HG02588 (cell line): ENCODE measurements at regions not wholly inside any gene's neighbourhood (a gene's known extent, or its start where the extent isn't known, plus 50 kb on each side); places are given as distances from the start of the nearest gene placed in this dataset.

Source experiments
- ATAC-seq: cut with Tn5 transposase; IDR thresholded peaks from one replicate; pipeline ENCODE4 v1.9.1; 2021; ENCODE audit warnings: mild to moderate bottlenecking, moderate library complexity; ENCODE audit not compliant: unreplicated experiment

DNA sequence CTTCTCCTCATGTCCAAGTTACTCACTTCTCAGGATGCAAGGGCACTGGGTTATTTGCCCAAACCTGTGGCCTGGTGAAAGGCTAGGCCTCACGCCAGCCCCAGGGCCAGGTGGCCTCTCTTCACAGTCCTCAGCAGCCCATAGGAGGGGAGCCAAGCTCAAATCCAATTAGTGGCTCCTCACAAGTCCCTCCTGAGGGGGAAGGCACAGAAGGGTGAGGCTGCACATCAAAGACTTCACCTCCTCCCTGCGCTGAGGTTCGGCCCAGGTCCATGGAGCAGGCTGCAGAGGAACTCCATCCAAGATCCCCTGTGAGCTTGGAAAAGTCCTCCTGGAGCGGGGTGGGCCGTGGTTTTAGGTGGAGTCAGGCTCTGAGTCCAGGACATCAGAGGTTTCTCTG lies 320.0 kb downstream of the FOXL1 start:
- no peak for ATAC-seq

DNA sequence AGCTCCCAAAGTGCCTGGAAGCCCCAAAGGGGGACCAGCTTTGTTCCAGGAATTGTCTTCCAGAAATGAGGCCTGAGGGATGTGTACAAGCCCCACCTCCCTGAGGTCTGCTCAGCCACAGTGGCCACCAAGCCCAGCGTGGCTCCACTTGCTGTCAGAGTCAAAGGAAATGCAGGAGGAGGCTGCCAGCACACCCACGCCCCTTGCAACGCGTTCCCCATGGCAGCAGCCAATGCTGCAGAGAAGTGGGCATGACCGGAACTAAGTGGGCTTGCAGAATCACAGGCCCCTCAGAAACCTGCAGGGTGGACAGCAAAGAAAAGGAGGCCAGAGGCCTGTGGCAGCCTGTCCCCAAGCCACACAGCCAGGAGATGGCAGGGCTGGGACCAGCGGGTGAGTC lies 320.8 kb downstream of the FOXL1 start:
- ATAC-seq: no peak

DNA sequence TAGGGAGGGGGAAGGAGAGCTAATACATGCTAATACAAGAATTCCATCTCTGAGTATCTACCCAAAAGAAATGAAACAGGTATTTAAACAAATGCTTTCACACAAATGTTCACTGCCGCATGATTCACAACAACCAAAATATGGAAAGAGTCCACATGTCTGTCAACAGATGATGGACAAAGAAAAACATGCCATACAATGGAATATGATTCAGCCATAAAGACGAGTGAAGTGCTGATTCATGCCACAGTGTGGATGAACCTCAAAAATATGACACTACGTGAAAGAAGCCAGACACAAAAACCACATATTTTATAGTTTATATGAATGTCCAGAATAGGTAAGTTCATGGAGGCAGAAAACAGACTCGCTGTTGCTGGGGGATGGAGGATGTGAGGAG lies 321.4 kb downstream of the FOXL1 start:
- no peak for ATAC-seq

DNA sequence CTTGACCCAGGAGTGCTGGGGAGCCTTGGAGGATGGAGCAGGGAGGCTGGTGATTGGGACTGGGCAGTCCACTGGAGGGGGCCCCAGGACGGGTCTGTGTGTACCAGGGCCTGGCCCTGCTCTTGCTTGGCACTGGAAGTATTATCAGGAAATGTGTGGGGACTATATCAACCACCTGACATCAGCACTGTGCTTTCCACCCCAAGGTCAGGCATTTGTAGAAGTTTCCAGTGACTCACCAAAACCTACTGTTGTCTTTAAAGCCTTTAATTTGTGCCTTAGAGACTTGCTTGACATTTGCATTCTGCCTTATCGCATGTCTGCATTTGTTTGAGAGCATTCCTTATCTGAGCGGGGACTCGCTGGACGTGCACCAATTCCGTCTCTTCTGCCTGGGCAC lies 323.1 kb downstream of the FOXL1 start:
- ATAC-seq: no peak

DNA sequence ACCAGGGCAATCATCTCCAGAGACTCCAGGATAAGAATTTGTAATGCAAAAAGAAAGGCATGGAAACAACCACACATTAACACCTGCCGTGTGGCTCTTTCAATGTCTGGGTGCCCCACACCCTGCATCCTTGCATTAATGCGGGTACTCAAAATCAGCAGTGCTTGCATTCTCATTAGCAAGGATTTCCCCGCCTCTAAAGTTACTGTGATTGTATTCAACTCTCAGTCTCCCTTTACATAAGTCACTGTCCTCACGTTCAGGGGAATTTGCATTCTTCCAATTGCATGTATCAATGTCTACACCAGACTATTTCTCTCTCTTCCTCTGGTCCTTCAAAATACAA lies 324.3 kb downstream of the FOXL1 start:
- ATAC-seq: no peak

DNA sequence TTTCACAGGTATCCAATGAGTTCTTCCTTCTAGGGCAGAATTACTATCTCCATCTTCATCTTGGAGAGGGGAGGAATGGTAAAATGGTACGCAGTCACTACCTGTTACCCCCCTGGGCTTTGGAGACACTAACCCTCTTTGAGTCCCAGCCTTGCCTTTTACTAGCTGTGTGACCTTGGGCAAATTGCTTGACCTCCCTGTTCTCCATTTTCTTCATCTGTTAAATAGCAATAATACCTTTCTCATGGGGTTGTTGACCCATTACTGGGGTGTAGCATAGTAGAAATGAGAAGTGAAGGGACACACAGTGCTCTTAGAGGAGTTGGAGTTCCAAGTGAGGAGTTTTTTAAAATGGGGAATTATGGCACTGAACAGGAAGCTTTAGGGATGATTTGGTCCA lies 324.7 kb downstream of the FOXL1 start:
- ATAC-seq: no peak

DNA sequence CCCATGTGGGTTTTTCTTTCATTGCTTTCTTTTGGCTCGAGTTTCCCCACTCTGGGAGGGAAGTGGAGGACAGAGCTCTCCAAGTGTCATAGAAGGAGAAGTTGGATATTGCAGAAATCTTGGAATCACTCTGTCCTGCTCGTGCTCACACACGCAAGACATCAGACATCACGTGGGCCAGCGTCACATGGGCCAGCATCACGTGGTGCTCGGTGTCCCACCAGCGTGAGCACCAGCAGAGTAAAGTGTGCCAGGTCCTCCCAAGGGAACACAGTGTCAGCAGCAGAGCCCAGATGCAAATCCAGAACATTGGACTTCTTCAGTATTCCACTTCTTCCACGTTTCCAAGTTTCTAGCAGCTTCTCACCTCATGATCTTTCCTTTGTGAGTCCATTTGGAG lies 327.0 kb downstream of the FOXL1 start:
- no peak for ATAC-seq

DNA sequence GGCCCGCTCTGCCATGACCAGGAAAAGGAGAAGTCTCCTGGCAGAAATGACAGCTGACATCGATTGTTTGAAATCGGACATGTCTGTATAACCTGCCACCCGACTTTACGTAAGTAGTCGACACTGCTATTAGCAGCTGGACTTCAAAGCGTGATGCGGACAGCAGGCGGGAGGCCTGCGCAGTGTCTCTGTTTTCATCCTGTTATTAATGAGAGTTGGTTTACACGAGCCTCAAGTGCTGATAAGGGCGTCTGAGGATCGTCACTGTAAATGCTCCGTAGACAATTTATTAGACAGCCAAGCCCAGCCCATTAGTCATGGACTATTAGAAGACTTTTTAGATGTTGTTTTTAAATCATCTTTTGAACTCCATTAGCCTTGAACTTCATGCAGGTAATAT lies 328.3 kb downstream of the FOXL1 start:
- ATAC-seq: no peak

DNA sequence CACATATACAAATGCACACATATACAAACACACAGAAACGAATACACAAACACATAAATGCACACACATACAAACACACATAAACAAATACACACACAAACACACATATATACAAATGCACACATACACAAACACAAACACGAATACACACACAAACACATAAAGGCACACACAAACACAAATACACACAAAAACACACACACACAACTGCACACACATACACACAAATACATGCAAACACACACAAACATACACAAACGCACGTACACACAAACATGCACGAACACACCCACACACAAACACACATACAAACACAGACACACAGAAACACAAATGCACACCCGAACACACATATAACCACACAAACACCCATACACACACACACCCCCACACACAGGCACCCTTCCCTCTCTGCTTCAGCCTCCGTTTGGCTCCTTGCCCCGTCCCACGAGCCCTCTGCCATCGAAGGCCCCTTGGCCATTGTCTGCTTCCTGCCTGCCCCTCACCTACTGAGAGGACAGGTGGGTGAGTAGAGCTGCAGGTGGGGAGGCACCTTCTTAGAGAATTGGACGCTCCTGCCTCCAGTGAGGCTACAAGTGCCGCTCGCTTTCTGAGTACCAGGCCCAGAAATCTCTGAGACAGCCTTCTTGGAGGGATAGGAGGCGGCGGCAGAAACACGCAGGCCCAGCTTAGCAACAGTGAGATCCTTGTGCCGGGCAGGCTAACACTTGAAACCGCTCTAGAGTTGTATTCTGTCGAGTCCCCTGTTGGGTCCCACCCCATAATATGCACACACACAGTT lies 331.2 kb downstream of the FOXL1 start:
- no peak for ATAC-seq

DNA sequence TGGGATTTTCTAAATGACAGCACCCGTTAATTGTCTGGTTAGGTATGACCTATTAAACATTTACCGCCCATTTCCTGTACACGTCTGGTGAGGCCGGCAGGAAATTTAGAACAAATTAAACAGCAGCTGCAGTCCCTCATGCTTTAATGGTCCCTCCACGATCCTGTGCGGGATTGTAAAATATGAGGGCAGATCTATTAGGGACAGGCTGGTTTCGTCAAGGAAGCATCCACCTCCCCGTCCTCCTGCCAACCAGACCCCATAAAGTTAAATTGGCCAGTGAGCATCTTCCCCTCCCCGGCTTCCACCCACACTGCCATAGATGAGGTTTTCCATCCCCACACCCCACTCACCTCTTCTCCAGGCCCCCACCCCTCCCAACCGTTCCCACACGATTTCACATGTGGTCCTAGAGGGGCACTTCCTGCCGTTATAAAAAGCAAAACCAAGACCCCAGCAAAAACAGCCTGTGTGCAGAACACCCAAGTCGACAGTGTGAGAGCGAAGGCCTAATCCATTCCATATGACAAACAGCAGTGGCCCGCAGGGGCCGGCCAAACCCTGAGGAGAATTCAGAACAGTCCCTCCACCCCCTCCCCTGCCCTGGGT lies 331.9 kb downstream of the FOXL1 start:
- no peak for ATAC-seq

DNA sequence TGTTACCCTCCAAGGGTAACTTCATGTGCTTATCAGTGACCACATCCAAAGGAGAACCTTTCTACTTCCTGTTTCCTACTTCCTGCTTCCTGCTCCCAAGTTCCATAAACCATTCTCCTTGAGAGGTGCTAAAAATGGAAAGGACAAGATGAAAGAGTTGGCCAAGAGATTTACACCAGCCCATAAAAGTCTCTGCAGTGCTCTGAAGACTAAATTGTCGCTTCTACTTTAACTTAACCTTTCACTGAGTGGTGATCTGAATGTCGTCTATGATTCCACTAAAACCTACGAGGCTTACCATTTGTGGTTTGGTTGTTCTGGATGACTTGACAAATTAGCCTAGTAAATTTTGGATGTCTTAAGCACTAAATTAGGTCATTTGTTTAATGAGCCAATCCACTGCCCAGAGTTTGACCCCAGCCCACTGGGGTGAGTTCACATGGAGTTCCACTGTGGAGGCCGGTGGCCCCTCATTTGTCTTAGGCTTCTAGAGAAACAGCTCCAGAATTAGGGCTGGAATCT lies 333.1 kb downstream of the FOXL1 start:
- ATAC-seq: no peak

DNA sequence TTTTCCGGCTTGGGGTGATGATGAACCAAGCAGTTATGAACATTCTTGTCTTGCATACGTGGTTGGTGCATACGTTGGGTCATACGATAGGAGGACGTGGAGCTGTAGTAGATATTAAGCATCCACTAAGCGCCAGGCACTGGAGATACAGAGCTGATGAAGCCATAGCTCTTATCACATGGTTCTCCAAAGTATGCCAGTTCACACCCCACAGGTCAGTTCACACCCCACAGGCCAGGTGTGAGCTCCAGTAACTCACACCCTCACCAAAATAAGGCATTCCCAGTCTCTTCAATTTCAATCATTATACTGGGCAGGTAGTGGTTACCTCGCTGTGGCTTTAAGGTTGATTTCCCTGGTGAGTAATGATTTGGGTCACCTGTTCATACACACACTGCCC lies 335.5 kb downstream of the FOXL1 start:
- ATAC-seq: no peak

DNA sequence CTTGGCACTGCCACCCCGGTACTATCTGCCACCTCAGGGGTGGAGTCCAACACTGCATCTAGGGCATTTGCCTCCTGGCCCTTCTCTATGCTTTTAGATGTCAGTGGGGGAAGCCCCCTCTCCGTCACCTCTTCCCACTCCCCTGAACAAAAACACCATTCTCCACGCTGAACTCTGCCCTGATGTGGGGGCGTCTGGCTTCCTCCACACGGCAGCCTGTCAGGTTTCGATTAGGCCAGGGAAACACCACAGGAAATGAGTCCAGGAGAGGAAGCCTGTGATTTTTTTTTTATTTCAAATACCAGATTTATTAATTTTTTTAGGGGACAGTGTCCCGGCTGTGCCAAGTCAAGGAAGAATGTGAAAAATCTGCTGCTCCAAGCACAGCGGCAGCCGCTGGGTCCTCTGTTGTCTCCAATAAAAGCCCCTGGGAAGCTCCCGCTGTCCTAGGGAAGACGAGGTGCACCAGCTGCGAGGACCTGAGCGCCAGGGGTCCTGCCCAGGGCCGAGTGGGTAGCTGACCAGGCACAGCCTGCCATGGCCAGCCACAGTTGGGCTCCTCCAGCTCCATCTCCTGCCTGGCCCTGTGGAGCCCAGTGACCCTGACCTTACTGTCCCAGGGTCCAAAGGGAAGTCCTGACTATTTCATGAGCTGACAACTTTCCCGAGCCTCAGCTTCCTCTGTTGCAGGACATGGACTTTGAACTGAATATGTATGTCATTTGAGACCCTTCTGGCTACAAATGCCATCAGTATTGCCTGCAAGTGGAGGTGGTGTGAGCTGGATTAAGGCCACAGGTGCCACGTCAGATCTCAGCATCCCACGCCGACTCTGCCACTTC lies 336.7 kb downstream of the FOXL1 start:
- no peak for ATAC-seq

DNA sequence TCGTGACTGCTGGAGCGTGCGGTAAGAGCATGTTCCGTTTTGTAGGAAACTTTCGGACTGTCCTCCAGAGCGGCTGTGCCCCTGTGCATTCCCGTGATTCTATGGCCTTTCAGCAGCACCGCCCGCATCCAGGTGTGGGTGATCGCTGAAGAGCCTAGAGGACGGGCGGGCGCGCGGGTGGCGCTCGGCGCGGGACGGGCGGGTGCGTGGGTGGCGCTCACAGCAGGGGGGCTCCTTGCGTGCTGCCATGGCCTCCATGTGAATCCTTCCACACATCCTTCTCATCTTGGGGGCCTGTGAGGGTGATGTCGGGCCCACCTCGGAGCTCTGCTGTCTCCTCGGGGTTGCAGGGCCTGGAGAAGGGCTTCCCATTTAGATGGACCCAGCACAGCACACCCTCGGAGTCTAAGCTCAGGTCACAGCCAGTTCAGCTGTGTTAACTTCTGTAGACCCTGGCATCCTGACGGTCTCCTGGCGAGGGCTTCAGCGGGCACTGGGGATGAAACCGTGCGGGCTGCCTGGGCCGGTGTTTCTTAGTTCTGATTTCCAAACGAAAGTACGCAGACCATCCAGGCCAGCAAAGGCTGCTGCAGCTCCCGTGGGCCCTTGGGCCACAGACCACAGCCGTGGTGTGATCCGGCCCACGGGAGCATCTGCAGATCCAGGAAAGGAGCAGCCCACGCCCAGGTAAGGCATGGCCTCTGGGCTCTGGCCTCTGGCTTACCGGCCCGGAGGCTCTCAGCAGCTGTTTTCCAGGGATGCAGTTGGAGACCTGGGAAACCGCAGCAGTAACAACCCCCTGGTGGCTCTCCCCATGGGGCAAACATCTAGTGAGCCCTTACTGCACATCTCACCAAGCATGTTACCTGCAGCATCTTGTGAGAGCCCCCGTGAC lies 339.4 kb downstream of the FOXL1 start:
- ATAC-seq: no peak

DNA sequence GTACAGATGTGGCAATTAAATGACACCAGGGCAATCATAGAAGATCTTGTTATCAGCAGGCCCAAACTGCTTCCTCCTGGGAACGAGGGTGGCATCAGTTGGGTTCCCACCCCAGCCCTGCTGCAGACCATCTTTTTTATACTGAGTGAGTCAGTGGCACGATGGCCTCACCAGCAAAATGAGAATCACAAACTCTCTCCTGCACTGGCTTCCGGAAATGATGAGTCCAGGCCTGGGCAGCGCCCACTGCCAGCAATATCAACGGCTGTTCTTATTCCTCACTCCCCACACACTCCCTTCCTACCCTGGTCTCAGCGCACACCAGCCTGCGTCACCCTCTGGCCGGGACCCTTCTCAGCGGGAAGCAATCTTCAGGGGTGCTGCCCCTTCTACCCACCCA lies 340.3 kb downstream of the FOXL1 start:
- no peak for ATAC-seq

DNA sequence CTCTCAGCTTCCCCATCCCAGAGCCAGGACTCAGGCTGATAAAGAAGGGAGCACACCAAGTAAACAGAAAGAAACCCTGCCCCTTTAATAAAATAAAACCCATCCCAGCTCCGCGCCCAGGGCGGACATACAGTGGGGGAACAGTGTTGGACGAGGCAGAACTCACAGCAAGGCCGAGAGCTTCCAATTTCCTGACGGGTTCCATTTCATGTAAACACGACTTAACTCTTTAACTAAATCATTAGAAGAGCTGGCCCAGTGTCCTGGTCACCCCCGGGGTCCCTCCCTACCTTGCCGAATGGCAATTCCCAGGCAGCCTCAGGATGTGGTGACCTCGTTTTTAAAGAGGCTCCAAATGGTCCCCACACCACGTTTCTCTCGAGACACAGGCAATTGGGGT lies 340.7 kb downstream of the FOXL1 start:
- ATAC-seq: no peak

DNA sequence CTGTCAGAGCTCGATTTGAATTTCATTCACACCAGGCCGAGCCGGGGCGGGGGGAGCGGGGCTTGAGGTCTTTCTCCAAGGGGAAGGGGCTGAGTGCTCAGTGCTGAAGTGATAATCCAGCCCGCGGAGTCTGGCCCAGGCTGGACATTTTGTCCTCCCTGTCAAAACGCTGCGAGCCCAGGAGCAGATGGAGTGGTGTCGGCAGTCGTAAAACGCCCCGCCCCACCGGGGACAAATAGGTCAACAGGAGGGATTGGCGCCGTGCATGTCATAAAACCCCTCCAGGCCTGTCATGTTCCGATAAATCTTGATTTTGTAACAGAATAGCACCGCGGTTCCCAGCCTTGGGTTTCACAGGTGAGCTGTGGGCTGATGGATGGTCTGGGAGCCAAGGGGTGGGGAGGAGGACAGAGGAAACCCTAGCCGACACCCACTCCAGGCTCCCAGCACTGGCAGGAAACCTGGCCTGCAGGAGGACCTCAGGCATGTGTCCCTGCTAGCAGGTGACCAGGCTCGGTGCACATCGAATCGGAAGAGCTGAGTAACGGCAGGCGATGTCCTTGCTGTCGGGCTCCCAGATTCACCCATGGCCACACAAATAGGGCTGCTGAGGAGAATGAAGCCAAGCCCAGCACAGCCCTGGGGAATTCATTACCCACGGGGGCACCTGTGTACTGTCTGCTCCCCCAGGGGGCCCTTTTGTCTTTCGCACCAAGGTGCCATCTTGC lies 341.4 kb downstream of the FOXL1 start:
- ATAC-seq: no peak

DNA sequence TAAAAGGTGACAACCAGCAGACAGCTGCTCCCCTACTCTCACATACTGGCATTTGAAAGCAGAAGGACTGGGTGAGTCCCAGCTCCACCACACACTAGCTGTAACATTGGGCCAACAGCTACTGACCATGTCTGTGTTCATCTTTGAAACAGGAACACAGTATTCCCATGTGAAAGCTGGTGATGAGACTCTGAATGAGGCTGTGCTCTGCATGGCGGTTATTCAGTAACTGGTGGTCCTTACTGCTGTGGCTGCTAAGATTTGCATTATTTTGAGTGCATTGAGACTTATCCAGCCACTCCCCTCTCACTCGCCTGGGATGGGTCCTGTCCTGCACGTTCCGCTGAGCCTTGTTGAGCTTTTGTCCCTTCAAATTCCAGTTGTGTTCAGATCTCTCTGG lies 342.9 kb downstream of the FOXL1 start:
- no peak for ATAC-seq

DNA sequence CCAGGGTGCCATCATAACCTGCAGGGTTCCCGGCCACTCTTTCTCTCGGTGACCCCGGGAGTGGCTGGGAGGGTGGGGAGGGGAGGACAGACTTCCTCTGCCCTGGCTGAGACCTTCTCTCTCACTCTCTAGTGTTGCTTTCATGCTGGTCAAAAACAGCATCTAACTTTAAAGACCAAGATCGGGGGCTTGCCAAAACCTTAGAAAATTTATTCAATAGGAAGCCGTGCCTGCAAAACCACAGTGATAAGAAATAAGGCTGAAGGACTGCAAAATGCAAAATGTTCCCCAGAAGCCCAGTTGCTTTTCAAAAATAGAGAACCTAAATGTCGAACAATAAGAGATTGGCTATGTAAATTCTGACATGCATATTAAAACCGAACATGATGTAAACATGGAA lies 344.0 kb downstream of the FOXL1 start:
- ATAC-seq: no peak

DNA sequence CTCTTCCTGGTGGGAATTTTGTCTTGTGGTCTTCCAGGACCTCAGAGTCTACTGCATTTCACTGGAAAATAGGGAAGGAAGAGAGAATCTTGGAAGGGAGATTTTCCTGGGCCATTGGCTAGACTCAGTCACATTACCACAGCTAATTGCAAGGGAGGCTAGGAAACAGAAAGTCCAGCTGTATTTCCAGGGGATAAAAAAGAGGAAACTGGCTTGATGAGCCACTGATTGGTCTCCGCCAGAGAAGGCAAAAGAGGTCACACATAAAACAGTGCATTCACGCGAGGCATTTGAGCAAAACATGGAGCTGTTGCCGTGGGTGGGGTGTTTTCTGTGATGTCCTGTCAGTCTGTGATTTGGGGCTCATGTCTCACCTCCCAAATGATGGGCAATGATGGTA lies 345.3 kb downstream of the FOXL1 start:
- no peak for ATAC-seq
